CD14-positive monocyte (primary cell): ENCODE measurements at regions not wholly inside any gene's neighbourhood (a gene's known extent, or its start where the extent isn't known, plus 50 kb on each side); places are given as distances from the start of the nearest gene placed in this dataset.

Source experiments
- DNase-seq, 3 donors: peaks; one replicate each; pipeline ENCODE4 v3.0.0-alpha.2; 2011 to 2022
- H2AFZ ChIP-seq: 2 replicates; pipeline ENCODE4 v1.6.0; 2012; ENCODE audit warnings: mild to moderate bottlenecking, low read depth, low read length, inconsistent platforms; ENCODE audit not compliant: insufficient read depth, poor library complexity, severe bottlenecking
- H3K27ac ChIP-seq, 2 donors: 1 replicate in 1 of 2; 2 replicates in 1 of 2; pipeline ENCODE4 v1.5.1; 2012 to 2013; ENCODE audit warnings: low read length in 2 of 2, control low read depth in 1 of 2, inconsistent platforms in 1 of 2, low read depth in 1 of 2, mild to moderate bottlenecking in 1 of 2
- H3K27me3 ChIP-seq, 2 donors: one replicate each; pipeline versions ENCODE4 v1.6.0 to v1.6.1; 2011 to 2013; ENCODE audit warnings: low read length in 2 of 2; ENCODE audit not compliant: control insufficient read depth in 2 of 2, insufficient read depth in 2 of 2
- H3K36me3 ChIP-seq, 2 donors: replicated peaks in 1 of 2; 1 replicate in 1 of 2; 2 replicates in 1 of 2; pipeline versions ENCODE4 v1.5.1 to v1.6.1; 2012 to 2013; ENCODE audit warnings: low read length in 2 of 2, control low read depth in 1 of 2, inconsistent platforms in 1 of 2, mild to moderate bottlenecking in 1 of 2; ENCODE audit not compliant: insufficient read depth in 2 of 2, control insufficient read depth in 1 of 2
- H3K4me1 ChIP-seq, 2 donors: 1 replicate in 1 of 2; 2 replicates in 1 of 2; pipeline versions ENCODE4 v1.5.1 to v1.6.1; 2012 to 2013; ENCODE audit warnings: low read length in 2 of 2, control low read depth in 1 of 2, inconsistent platforms in 1 of 2, mild to moderate bottlenecking in 1 of 2, moderate library complexity in 1 of 2; ENCODE audit not compliant: insufficient read depth in 2 of 2, control insufficient read depth in 1 of 2
- H3K4me2 ChIP-seq: replicated peaks from 2 replicates; pipeline ENCODE3; 2012; ENCODE audit warnings: low read length, moderate library complexity, mild to moderate bottlenecking; ENCODE audit not compliant: poor library complexity, severe bottlenecking; ENCODE audit errors: extremely low read depth
- H3K4me3 ChIP-seq, 3 experiments: fragments of 200-600 bp in 1 of 3; sonication (generic) in 1 of 3; replicated peaks in 1 of 3; 1 replicate in 2 of 3; 2 replicates in 1 of 3; pipeline ENCODE4 v1.5.1; 2011 to 2013; ENCODE audit warnings: low read length in 3 of 3, mild to moderate bottlenecking in 3 of 3, control low read depth in 2 of 3, low read depth in 2 of 3, inconsistent platforms in 1 of 3, moderate library complexity in 1 of 3
- H3K79me2 ChIP-seq: 2 replicates; pipeline ENCODE4 v1.6.0; 2012; ENCODE audit warnings: mild to moderate bottlenecking, control low read depth, inconsistent platforms, low read length, moderate library complexity; ENCODE audit not compliant: insufficient read depth
- H3K9ac ChIP-seq: 2 replicates; pipeline ENCODE4 v1.6.0; 2017; ENCODE audit warnings: low read length, mild to moderate bottlenecking; ENCODE audit not compliant: insufficient read depth, poor library complexity, severe bottlenecking
- H3K9me3 ChIP-seq, 2 donors: replicated peaks in 1 of 2; 1 replicate in 1 of 2; 2 replicates in 1 of 2; pipeline versions ENCODE4 v1.5.1 to v1.6.1; 2012 to 2013; ENCODE audit warnings: low read length in 2 of 2, control low read depth in 1 of 2; ENCODE audit not compliant: control insufficient read depth in 1 of 2, insufficient read depth in 1 of 2
- H4K20me1 ChIP-seq: 2 replicates; pipeline ENCODE4 v1.6.0; 2012; ENCODE audit warnings: mild to moderate bottlenecking, low read length, control low read depth, moderate library complexity; ENCODE audit not compliant: insufficient read depth
- H3K27ac Mint-ChIP-seq, 7 donors: one replicate each; pipeline ENCODE4 v1.8.0; 2020; ENCODE audit warnings: mild to moderate bottlenecking in 7 of 7, mixed read lengths in 7 of 7, moderate library complexity in 6 of 7, inconsistent platforms in 2 of 7
- H3K27me3 Mint-ChIP-seq, 3 donors: one replicate each; pipeline ENCODE4 v1.8.0; 2021 to 2022; ENCODE audit warnings: low read depth in 3 of 3, mild to moderate bottlenecking in 3 of 3, mixed read lengths in 3 of 3, moderate library complexity in 3 of 3, inconsistent platforms in 1 of 3
- H3K36me3 Mint-ChIP-seq, 2 donors: one replicate each; pipeline ENCODE4 v1.8.0; 2020; ENCODE audit warnings: mixed read lengths in 2 of 2, inconsistent platforms in 1 of 2, mild to moderate bottlenecking in 1 of 2
- H3K4me1 Mint-ChIP-seq: one replicate; pipeline ENCODE4 v1.8.0; 2020; ENCODE audit warnings: mild to moderate bottlenecking, mixed read lengths
- H3K4me3 Mint-ChIP-seq, 2 donors: one replicate each; pipeline ENCODE4 v1.8.0; 2020; ENCODE audit warnings: mild to moderate bottlenecking in 2 of 2, mixed read lengths in 2 of 2, moderate library complexity in 1 of 2
- H3K9me3 Mint-ChIP-seq, 7 donors: one replicate each; pipeline ENCODE4 v1.8.0; 2020 to 2022; ENCODE audit warnings: mixed read lengths in 7 of 7, mild to moderate bottlenecking in 6 of 7, moderate library complexity in 6 of 7, inconsistent platforms in 2 of 7
- CTCF ChIP-seq: fragments of 200-600 bp; IDR thresholded peaks from one replicate; pipeline ENCODE4 v1.8.0; 2022; ENCODE audit warnings: antibody characterized with exemption, mild to moderate bottlenecking
- WGBS: methylation state at CpG from one replicate; pipeline ENCODE4 v1.1.5; 2013; ENCODE audit warnings: missing lambda C conversion rate; ENCODE audit not compliant: insufficient coverage; 5-methylcytosine and 5-hydroxymethylcytosine counted together
- intact Hi-C, 2 donors: fragments of 100-400 bp; cut with micrococcal nuclease; formaldehyde crosslinking; loops; one replicate each; pipeline versions ENCODE4 v1.15.0 to v1.15.1; 2023

GRCh38 chr2:2568411-2568810, 237.3 kb upstream of the MYT1L start:
- no peaks in the 10 kb centered on the region for H4K20me1 ChIP-seq
- H3K9ac ChIP-seq, result no peak overlapping the region
- no peak for DNase-seq
- Mint-ChIP-seq H3K9me3 (peaks cover 0 to 10% (median 1%) of the 10 kb centered on the region in 7 donors), H3K36me3 (no peaks in the 10 kb centered on the region), H3K4me1 (no peaks in the 10 kb centered on the region), H3K27me3 (peaks cover 0 to 6% (median 0%) of the 10 kb centered on the region in 3 donors), H3K4me3 (no peak overlapping the region), H3K27ac (no peak overlapping the region)
- no peaks in the 10 kb centered on the region for H3K36me3 ChIP-seq
- no peak overlapping the region for H3K4me2 ChIP-seq
- intact Hi-C loops, result no loop called here
- no peaks in the 10 kb centered on the region for H3K4me1 ChIP-seq
- H2AFZ ChIP-seq, result no peak overlapping the region
- TF ChIP-seq CTCF, result no peak
- no peak overlapping the region for H3K4me3 ChIP-seq
- H3K27ac ChIP-seq, result no peak overlapping the region
- no peaks in the 10 kb centered on the region for H3K79me2 ChIP-seq
- no peaks in the 10 kb centered on the region for H3K27me3 ChIP-seq
- peaks cover 16 to 18% of the 10 kb centered on the region in 2 donors for H3K9me3 ChIP-seq
- WGBS, result 70% methylated on average over 6 of the region's 9 CpGs

- Mint-ChIP-seq H3K4me1 (no peaks in the 10 kb centered on the region), H3K27me3 (peaks cover 0 to 6% (median 0%) of the 10 kb centered on the region in 3 donors), H3K36me3 (no peaks in the 10 kb centered on the region), H3K27ac (no peak overlapping the region), H3K9me3 (peaks cover 0 to 12% (median 1%) of the 10 kb centered on the region in 7 donors), H3K4me3 (no peak overlapping the region)
- Histone ChIP-seq H3K9me3 (peaks cover 10 to 11% of the 10 kb centered on the region in 2 donors), H3K79me2 (no peaks in the 10 kb centered on the region), H3K27ac (no peak overlapping the region), H2AFZ (no peak overlapping the region), H3K9ac (no peak overlapping the region), H3K4me1 (no peaks in the 10 kb centered on the region), H3K27me3 (no peaks in the 10 kb centered on the region), H3K4me2 (no peak overlapping the region), H3K36me3 (no peaks in the 10 kb centered on the region), H4K20me1 (no peaks in the 10 kb centered on the region), H3K4me3 (no peak overlapping the region)
- TF ChIP-seq CTCF, result no peak
- DNase-seq, result no peak
- 94% methylated on average over 13 of the region's 15 CpGs for WGBS
- intact Hi-C loops, result no loop called here
These were observed 236.7 kb upstream of the MYT1L start for GRCh38 chr2:2567776-2568175.
